ENCODE measurements at regions not wholly inside any gene's neighbourhood (a gene's known extent, or its start where the extent isn't known, plus 50 kb on each side); places are given as distances from the start of the nearest gene placed in this dataset.

DNA sequence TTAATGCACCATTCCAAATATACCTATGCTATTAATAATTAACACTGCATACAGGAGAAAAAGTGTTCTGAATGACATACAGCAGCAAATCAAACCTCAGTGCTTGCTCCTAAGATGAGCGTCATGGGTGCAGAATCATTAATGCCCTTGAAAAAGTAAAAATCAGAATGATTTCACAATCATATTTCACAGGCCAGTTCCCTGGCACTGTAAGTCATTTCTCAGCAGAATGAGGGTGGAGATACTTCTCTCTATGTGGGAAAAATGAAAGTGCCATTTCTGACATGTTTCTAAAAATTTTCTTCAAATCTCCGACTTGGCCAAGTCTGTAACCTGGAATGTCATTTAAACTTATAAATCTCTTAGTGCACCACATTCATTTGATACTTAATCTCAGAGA lies 549.8 kb upstream of the AGTR1 start:
- Histone ChIP-seq H3K4me3 (ENCODE audit: low read length) (no peak overlapping the region), H3K9me2 (replicated peaks; ENCODE audit: control insufficient read depth, low read length) (no peaks in the 10 kb centered on the region), H3K27me3 (ENCODE audit: control insufficient read depth, low read length) (no peaks in the 10 kb centered on the region), H3K4me1 (ENCODE audit: control insufficient read depth, low read length) (no peaks in the 10 kb centered on the region), H3K27ac (ENCODE audit: low read depth, low read length) (no peak overlapping the region), H3F3A (ENCODE audit: control insufficient read depth, insufficient read depth) (no peaks in the 10 kb centered on the region), H4K20me1 (ENCODE audit: control insufficient read depth, insufficient read depth, low read depth, low read length) (no peaks in the 10 kb centered on the region), H3K4me2 (ENCODE audit: low read length) (no peak overlapping the region), H3K36me3 (ENCODE audit: control insufficient read depth, low read length) (no peaks in the 10 kb centered on the region), H3K9me3 (ENCODE audit: control insufficient read depth, insufficient read depth, low read length) (no peaks in the 10 kb centered on the region), H3K79me2 (ENCODE audit: control insufficient read depth, low read length) (no peaks in the 10 kb centered on the region)
- TF ChIP-seq, protein P1, sequence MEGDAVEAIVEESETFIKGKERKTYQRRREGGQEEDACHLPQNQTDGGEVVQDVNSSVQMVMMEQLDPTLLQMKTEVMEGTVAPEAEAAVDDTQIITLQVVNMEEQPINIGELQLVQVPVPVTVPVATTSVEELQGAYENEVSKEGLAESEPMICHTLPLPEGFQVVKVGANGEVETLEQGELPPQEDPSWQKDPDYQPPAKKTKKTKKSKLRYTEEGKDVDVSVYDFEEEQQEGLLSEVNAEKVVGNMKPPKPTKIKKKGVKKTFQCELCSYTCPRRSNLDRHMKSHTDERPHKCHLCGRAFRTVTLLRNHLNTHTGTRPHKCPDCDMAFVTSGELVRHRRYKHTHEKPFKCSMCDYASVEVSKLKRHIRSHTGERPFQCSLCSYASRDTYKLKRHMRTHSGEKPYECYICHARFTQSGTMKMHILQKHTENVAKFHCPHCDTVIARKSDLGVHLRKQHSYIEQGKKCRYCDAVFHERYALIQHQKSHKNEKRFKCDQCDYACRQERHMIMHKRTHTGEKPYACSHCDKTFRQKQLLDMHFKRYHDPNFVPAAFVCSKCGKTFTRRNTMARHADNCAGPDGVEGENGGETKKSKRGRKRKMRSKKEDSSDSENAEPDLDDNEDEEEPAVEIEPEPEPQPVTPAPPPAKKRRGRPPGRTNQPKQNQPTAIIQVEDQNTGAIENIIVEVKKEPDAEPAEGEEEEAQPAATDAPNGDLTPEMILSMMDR (IDR thresholded peaks at IDR 0.05; ENCODE audit: low read depth, low read length, poor library complexity, severe bottlenecking), result no peak
- no peak for TF ChIP-seq EZH2phosphoT487 (IDR thresholded peaks at IDR 0.05; ENCODE audit: borderline replicate concordance, low read length)

DNA sequence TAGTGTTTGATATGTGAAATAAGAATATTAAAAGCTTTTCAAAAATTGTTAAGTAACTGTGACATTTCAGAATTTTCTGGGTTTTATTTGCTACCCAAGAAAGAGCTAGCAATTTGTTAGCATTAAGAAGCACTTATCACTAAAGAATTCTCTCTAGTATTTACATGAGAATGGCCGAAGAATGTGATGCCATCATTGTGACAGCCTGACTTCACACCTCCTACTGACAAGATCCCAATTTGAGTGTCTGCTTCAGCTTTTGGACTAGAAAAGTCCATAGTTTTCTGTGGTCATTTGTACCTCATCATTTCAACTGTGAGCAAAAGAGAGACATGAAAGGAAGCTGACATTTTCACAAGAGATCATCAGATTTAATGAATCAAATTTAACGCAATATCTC lies 548.1 kb upstream of the AGTR1 start:
- Histone ChIP-seq H3K4me3 (ENCODE audit: low read length) (no peak overlapping the region), H3K4me1 (ENCODE audit: control insufficient read depth, low read length) (no peaks in the 10 kb centered on the region), H3K9me2 (replicated peaks; ENCODE audit: control insufficient read depth, low read length) (no peaks in the 10 kb centered on the region), H4K20me1 (ENCODE audit: control insufficient read depth, insufficient read depth, low read depth, low read length) (no peaks in the 10 kb centered on the region), H3K36me3 (ENCODE audit: control insufficient read depth, low read length) (no peaks in the 10 kb centered on the region), H3K4me2 (ENCODE audit: low read length) (no peak overlapping the region), H3K27me3 (ENCODE audit: control insufficient read depth, low read length) (no peaks in the 10 kb centered on the region), H3F3A (ENCODE audit: control insufficient read depth, insufficient read depth) (no peaks in the 10 kb centered on the region), H3K27ac (ENCODE audit: low read depth, low read length) (no peak overlapping the region), H3K79me2 (ENCODE audit: control insufficient read depth, low read length) (no peaks in the 10 kb centered on the region), H3K9me3 (ENCODE audit: control insufficient read depth, insufficient read depth, low read length) (no peaks in the 10 kb centered on the region)
- no peak for TF ChIP-seq EZH2phosphoT487 (IDR thresholded peaks at IDR 0.05; ENCODE audit: borderline replicate concordance, low read length)
- TF ChIP-seq, protein P1 (IDR thresholded peaks at IDR 0.05; ENCODE audit: low read depth, low read length, poor library complexity, severe bottlenecking), result no peak

DNA sequence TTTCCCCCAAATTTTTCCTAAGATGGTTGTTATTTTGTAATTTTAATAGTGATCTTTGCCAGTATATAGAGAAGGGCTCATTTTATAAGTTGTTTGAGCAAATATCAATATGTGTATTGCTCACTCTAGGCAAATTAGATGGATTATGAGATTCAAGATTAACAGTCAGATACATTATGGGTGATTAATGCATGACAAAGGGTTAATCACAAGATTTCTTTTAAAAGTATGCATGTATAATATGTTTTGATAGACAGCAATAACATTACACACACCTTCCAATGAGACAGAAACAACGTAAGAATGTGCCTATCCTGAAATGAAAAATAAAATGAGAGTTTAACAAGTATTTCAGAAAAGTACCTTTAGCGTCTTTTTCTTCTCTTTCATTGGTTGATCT lies 547.6 kb upstream of the AGTR1 start:
- H3K4me3 ChIP-seq (ENCODE audit: low read length), result no peak overlapping the region
- TF ChIP-seq, protein P1 (IDR thresholded peaks at IDR 0.05; ENCODE audit: low read depth, low read length, poor library complexity, severe bottlenecking), result no peak
- no peak for TF ChIP-seq EZH2phosphoT487 (IDR thresholded peaks at IDR 0.05; ENCODE audit: borderline replicate concordance, low read length)
- H3K4me1 ChIP-seq (ENCODE audit: control insufficient read depth, low read length), result no peaks in the 10 kb centered on the region
- no peaks in the 10 kb centered on the region for H3K79me2 ChIP-seq (ENCODE audit: control insufficient read depth, low read length)
- no peaks in the 10 kb centered on the region for H4K20me1 ChIP-seq (ENCODE audit: control insufficient read depth, insufficient read depth, low read depth, low read length)
- H3F3A ChIP-seq (ENCODE audit: control insufficient read depth, insufficient read depth), result no peaks in the 10 kb centered on the region
- no peaks in the 10 kb centered on the region for H3K9me2 ChIP-seq (replicated peaks; ENCODE audit: control insufficient read depth, low read length)
- no peaks in the 10 kb centered on the region for H3K9me3 ChIP-seq (ENCODE audit: control insufficient read depth, insufficient read depth, low read length)
- H3K27ac ChIP-seq (ENCODE audit: low read depth, low read length), result no peak overlapping the region
- no peaks in the 10 kb centered on the region for H3K36me3 ChIP-seq (ENCODE audit: control insufficient read depth, low read length)
- no peak overlapping the region for H3K4me2 ChIP-seq (ENCODE audit: low read length)
- no peaks in the 10 kb centered on the region for H3K27me3 ChIP-seq (ENCODE audit: control insufficient read depth, low read length)

DNA sequence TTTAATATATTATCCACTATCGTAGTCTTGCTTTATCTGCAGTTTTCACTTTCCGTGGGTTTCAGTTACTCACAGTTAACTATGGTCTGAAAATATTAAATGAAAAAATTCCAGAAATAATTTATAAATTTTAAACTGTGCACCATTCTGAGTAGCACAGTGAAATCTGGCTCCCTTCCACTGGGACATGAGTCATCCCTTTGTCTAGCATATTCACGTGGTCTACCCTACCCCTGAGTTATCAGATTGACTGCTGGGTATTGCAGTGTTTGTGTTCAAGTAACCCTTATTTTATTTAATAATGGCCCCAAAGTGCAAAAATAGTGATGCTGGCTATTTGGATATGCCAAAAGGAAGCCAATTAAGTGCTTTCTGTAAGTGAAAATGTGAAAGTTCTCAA lies 539.5 kb upstream of the AGTR1 start:
- Histone ChIP-seq H3F3A (ENCODE audit: control insufficient read depth, insufficient read depth) (no peaks in the 10 kb centered on the region), H3K9me2 (replicated peaks; ENCODE audit: control insufficient read depth, low read length) (no peaks in the 10 kb centered on the region), H3K4me1 (ENCODE audit: control insufficient read depth, low read length) (no peaks in the 10 kb centered on the region), H3K4me3 (ENCODE audit: low read length) (no peak overlapping the region), H3K9me3 (ENCODE audit: control insufficient read depth, insufficient read depth, low read length) (no peaks in the 10 kb centered on the region), H3K27me3 (ENCODE audit: control insufficient read depth, low read length) (no peaks in the 10 kb centered on the region), H4K20me1 (ENCODE audit: control insufficient read depth, insufficient read depth, low read depth, low read length) (no peaks in the 10 kb centered on the region), H3K36me3 (ENCODE audit: control insufficient read depth, low read length) (no peaks in the 10 kb centered on the region), H3K79me2 (ENCODE audit: control insufficient read depth, low read length) (no peaks in the 10 kb centered on the region), H3K4me2 (ENCODE audit: low read length) (no peak overlapping the region), H3K27ac (ENCODE audit: low read depth, low read length) (no peak overlapping the region)
- TF ChIP-seq EZH2phosphoT487 (IDR thresholded peaks at IDR 0.05; ENCODE audit: borderline replicate concordance, low read length), result no peak
- TF ChIP-seq, protein P1 (IDR thresholded peaks at IDR 0.05; ENCODE audit: low read depth, low read length, poor library complexity, severe bottlenecking), result no peak
